Chondrocyte (in vitro differentiated cells): ENCODE measurements at regions not wholly inside any gene's neighbourhood (a gene's known extent, or its start where the extent isn't known, plus 50 kb on each side); places are given as distances from the start of the nearest gene placed in this dataset.

Experiments
- DNase-seq: peaks from one replicate; pipeline ENCODE4 v3.0.0; 2021; ENCODE audit warnings: mixed read lengths, low spot score
- H3K27ac Mint-ChIP-seq: one replicate; pipeline ENCODE4 v1.8.0; 2021; ENCODE audit warnings: mild to moderate bottlenecking, moderate library complexity, mixed read lengths; ENCODE audit not compliant: unreplicated experiment
- H3K27me3 Mint-ChIP-seq: 2 replicates; pipeline ENCODE4 v1.8.0; 2021; ENCODE audit warnings: low read depth, mixed read lengths
- H3K36me3 Mint-ChIP-seq: 2 replicates; pipeline ENCODE4 v1.8.0; 2021; ENCODE audit warnings: low read depth, mixed read lengths
- H3K4me1 Mint-ChIP-seq: 2 replicates; pipeline ENCODE4 v1.8.0; 2021; ENCODE audit warnings: low read depth, mild to moderate bottlenecking, mixed read lengths
- H3K4me3 Mint-ChIP-seq: one replicate; pipeline ENCODE4 v1.8.0; 2021; ENCODE audit warnings: mild to moderate bottlenecking, moderate library complexity, mixed read lengths; ENCODE audit not compliant: unreplicated experiment
- H3K9me3 Mint-ChIP-seq: 2 replicates; pipeline ENCODE4 v1.8.0; 2021; ENCODE audit warnings: low read depth, mixed read lengths
- TF ChIP-seq, protein P1 (sequence below): fragments of 200-600 bp; sonication (generic); IDR thresholded peaks from 2 replicates; pipeline ENCODE4 v1.5.0; 2021; ENCODE audit warnings: antibody characterized with exemption, mild to moderate bottlenecking, moderate library complexity

DNA sequence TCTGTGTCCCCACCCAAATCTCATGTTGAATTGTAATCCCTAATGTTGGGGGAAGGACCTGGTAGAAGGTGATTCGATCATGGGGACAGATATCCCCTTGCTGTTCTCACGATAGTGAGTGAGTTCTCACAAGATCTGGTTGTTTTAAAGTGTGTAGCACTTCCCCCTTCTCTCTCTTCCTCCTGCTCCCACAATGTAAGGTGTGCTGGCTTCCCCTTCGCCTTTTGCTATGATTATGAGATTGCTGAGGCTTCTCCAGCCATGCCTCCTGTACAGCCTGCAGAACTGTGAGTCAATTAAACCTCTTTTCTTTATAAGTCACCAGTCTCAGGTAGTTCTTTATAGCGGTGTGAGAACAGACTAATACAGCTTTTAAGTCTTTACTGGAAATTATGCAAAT lies 193.3 kb upstream of the RBBP8 start:
- H3K9me3 Mint-ChIP-seq: peaks cover 14% of the 10 kb centered on the region
- no peak overlapping the region for H3K4me3 Mint-ChIP-seq
- H3K27me3 Mint-ChIP-seq: no peaks in the 10 kb centered on the region
- TF ChIP-seq, protein P1, sequence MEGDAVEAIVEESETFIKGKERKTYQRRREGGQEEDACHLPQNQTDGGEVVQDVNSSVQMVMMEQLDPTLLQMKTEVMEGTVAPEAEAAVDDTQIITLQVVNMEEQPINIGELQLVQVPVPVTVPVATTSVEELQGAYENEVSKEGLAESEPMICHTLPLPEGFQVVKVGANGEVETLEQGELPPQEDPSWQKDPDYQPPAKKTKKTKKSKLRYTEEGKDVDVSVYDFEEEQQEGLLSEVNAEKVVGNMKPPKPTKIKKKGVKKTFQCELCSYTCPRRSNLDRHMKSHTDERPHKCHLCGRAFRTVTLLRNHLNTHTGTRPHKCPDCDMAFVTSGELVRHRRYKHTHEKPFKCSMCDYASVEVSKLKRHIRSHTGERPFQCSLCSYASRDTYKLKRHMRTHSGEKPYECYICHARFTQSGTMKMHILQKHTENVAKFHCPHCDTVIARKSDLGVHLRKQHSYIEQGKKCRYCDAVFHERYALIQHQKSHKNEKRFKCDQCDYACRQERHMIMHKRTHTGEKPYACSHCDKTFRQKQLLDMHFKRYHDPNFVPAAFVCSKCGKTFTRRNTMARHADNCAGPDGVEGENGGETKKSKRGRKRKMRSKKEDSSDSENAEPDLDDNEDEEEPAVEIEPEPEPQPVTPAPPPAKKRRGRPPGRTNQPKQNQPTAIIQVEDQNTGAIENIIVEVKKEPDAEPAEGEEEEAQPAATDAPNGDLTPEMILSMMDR: no peak
- no peak for DNase-seq
- no peak overlapping the region for H3K27ac Mint-ChIP-seq
- peaks cover 5% of the 10 kb centered on the region for H3K36me3 Mint-ChIP-seq
- H3K4me1 Mint-ChIP-seq: peaks cover 24% of the 10 kb centered on the region

DNA sequence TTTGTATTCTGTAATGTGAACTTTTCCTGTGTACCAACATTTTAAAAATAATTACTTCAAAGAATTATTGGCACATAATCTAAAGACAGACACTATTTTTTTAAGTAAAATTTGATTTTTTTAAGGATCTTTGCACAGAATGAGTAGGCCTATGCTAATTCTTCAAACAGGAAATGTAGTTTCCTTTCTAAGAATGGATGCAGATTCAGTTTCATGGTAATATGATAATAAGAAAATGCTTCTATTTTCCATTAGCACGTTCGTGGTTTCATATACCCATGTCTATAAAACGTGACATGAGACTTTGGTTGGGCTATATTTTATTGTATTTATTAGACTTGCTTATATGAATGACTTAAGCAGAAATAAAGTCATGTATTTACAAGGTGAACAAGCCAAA lies 191.8 kb upstream of the RBBP8 start:
- H3K27ac Mint-ChIP-seq: no peak overlapping the region
- no peaks in the 10 kb centered on the region for H3K27me3 Mint-ChIP-seq
- no peak for DNase-seq
- H3K4me1 Mint-ChIP-seq: peaks cover 18% of the 10 kb centered on the region
- peaks cover 20% of the 10 kb centered on the region for H3K9me3 Mint-ChIP-seq
- H3K4me3 Mint-ChIP-seq: no peak overlapping the region
- peaks cover 7% of the 10 kb centered on the region for H3K36me3 Mint-ChIP-seq
- TF ChIP-seq, protein P1: no peak

DNA sequence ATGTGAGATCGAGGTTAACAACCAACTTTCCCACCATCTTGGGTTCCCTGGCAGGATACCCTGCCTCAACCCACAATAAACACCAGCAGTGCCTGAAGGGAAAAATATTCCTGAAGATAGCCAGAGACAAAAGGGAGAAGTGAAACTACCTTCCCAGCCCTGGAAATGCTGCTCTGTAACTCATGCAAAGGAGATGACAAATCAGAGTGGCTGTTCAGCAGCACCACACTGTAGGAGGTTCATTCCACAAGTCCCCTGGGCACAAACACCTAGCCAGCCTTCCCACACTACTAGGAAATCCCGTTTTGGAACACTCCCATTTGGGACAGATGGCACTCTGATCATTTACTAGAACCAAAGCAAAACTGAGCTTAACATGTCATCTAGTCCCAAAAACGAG lies 190.7 kb upstream of the RBBP8 start:
- DNase-seq: no peak
- Mint-ChIP-seq H3K27me3 (no peaks in the 10 kb centered on the region), H3K27ac (no peak overlapping the region), H3K9me3 (peaks cover 23% of the 10 kb centered on the region), H3K4me3 (no peak overlapping the region), H3K36me3 (peaks cover 7% of the 10 kb centered on the region), H3K4me1 (peaks cover 18% of the 10 kb centered on the region)
- TF ChIP-seq, protein P1: no peak

DNA sequence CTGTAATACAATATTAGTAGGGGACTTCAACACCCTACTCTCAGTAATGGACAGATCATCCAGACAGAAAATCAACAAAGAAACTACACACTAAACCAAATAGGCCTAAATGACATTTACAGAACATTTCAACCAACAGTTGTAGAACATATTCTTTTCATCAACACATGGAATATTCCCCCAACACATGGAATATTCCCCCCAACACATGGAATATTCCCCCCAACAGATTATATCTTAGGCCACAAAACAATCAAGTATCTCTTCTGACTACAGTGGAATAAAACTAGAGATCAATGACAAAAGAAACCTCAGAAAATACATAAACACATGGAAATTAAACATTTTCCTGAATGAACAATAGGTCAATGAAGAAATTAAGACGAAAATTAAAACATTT lies 187.2 kb upstream of the RBBP8 start:
- Mint-ChIP-seq H3K27me3 (no peaks in the 10 kb centered on the region), H3K36me3 (peaks cover 7% of the 10 kb centered on the region), H3K4me1 (peaks cover 6% of the 10 kb centered on the region), H3K4me3 (no peak overlapping the region), H3K27ac (no peak overlapping the region), H3K9me3 (peaks cover 23% of the 10 kb centered on the region)
- TF ChIP-seq, protein P1: no peak
- no peak for DNase-seq

DNA sequence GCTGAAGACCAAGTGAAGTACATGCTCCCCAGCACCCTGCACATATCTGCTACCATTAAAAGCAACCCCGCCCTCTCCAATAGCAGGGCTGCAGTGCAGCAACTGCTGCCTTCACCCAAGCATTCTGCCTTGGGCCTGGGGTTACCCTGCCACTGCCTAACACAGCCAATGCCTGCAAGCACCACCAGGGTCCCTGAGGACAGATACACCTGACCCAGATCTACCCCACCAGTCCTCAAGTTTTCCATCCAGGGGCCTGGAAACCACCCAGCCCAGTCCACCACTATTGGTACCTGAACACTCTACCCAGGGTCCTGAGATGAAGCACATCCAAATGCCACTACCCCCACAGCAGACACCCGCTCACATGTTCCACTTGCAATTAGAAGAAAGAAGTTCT lies 181.1 kb upstream of the RBBP8 start:
- peaks cover 2% of the 10 kb centered on the region for H3K9me3 Mint-ChIP-seq
- no peaks in the 10 kb centered on the region for H3K4me1 Mint-ChIP-seq
- peaks cover under 1% of the 10 kb centered on the region for H3K27me3 Mint-ChIP-seq
- no peak overlapping the region for H3K27ac Mint-ChIP-seq
- no peaks in the 10 kb centered on the region for H3K36me3 Mint-ChIP-seq
- TF ChIP-seq, protein P1: no peak
- DNase-seq: no peak
- H3K4me3 Mint-ChIP-seq: no peak overlapping the region
